GM21423 (cell line): ENCODE measurements at regions not wholly inside any gene's neighbourhood (a gene's known extent, or its start where the extent isn't known, plus 50 kb on each side); places are given as distances from the start of the nearest gene placed in this dataset.

Experiments used
- ATAC-seq: cut with Tn5 transposase; IDR thresholded peaks from one replicate; pipeline ENCODE4 v1.9.1; 2021; ENCODE audit warnings: mild to moderate bottlenecking, moderate library complexity; ENCODE audit not compliant: unreplicated experiment

GRCh38 chr14:48490756-48491155 lies 815.4 kb upstream of the MDGA2 start:
- ATAC-seq = no peak

- ATAC-seq = no peak
Measured at GRCh38 chr14:48473944-48474343, 798.5 kb upstream of the MDGA2 start.

- ATAC-seq = no peak
Measured at GRCh38 chr14:48456051-48456450, 780.6 kb upstream of the MDGA2 start.

GRCh38 chr14:48454887-48455286 lies 779.5 kb upstream of the MDGA2 start:
- no peak for ATAC-seq

- no peak for ATAC-seq
Measured at GRCh38 chr14:48452437-48452995, 777.1 kb upstream of the MDGA2 start.

- ATAC-seq = no peak
Measured at GRCh38 chr14:48435221-48435620, 759.8 kb upstream of the MDGA2 start.

- ATAC-seq = no peak
Measured at GRCh38 chr14:48430805-48431204, 755.4 kb upstream of the MDGA2 start.

GRCh38 chr14:48429512-48429911 lies 754.1 kb upstream of the MDGA2 start:
- ATAC-seq = no peak

GRCh38 chr14:48417715-48418500 lies 742.5 kb upstream of the MDGA2 start:
- ATAC-seq = no peak

GRCh38 chr14:48401321-48401720 lies 725.9 kb upstream of the MDGA2 start:
- ATAC-seq = no peak

- no peak for ATAC-seq
Measured at GRCh38 chr14:48398675-48399282, 723.4 kb upstream of the MDGA2 start.

- no peak for ATAC-seq
Measured at GRCh38 chr14:48391661-48392060, 716.3 kb upstream of the MDGA2 start.

- no peak for ATAC-seq
Measured at GRCh38 chr14:48390346-48390745, 714.9 kb upstream of the MDGA2 start.

- no peak for ATAC-seq
Measured at GRCh38 chr14:48384821-48385220, 709.4 kb upstream of the MDGA2 start.

- no peak for ATAC-seq
Measured at GRCh38 chr14:48382961-48383360, 707.6 kb upstream of the MDGA2 start.

GRCh38 chr14:48378541-48378940 lies 703.1 kb upstream of the MDGA2 start:
- ATAC-seq = no peak

GRCh38 chr14:48373981-48374380 lies 698.6 kb upstream of the MDGA2 start:
- ATAC-seq = no peak

- no peak for ATAC-seq
Measured at GRCh38 chr14:48350971-48351370, 675.6 kb upstream of the MDGA2 start.

GRCh38 chr14:48349689-48350088 lies 674.3 kb upstream of the MDGA2 start:
- ATAC-seq = no peak

GRCh38 chr14:48341069-48341468 lies 665.7 kb upstream of the MDGA2 start:
- no peak for ATAC-seq

GRCh38 chr14:48333221-48333920 lies 658.0 kb upstream of the MDGA2 start:
- no peak for ATAC-seq

GRCh38 chr14:48331421-48331820 lies 656.0 kb upstream of the MDGA2 start:
- ATAC-seq = no peak
